ENCODE measurements at regions not wholly inside any gene's neighbourhood (a gene's known extent, or its start where the extent isn't known, plus 50 kb on each side); places are given as distances from the start of the nearest gene placed in this dataset.

- ATAC-seq (no peak), DNase-seq (ENCODE audit: low read depth, low spot score) (no peak)
- Histone ChIP-seq H4K20me1 (ENCODE audit: insufficient read depth) (no peaks in the 10 kb centered on the region), H2AFZ (ENCODE audit: low read depth, low read length, poor library complexity, severe bottlenecking) (no peak overlapping the region), H3K27me3 (ENCODE audit: insufficient read depth, low read length) (no peaks in the 10 kb centered on the region), H3K4me1 (ENCODE audit: control insufficient read depth in 1 of 2, insufficient read depth in 2 of 2, low read length in 2 of 2) (no peaks in the 10 kb centered on the region; a peak in 1 of 4 replicates), H3K79me2 (ENCODE audit: insufficient read depth, low read length) (no peaks in the 10 kb centered on the region), H3K4me2 (ENCODE audit: low read length) (no peak overlapping the region), H3K9ac (ENCODE audit: low read length) (no peak overlapping the region), H3K9me3 (ENCODE audit: control insufficient read depth in 1 of 2, insufficient read depth in 1 of 2, low read depth in 1 of 2, low read length in 2 of 2) (no peaks in the 10 kb centered on the region), H3K4me3 (replicated peaks in 1 of 2; ENCODE audit: low read depth in 1 of 2, low read length in 2 of 2) (no peak overlapping the region), H3K9me2 (ENCODE audit: insufficient read depth) (no peaks in the 10 kb centered on the region), H3K27ac (ENCODE audit: low read depth, low read length) (no peak overlapping the region), H3K36me3 (ENCODE audit: control insufficient read depth in 1 of 2, insufficient read depth in 2 of 2, low read length in 2 of 2) (no peaks in the 10 kb centered on the region)
- BruUV-seq (replicated peaks): no TSS peak
- intact Hi-C loops (cut with micrococcal nuclease): no loop called here
- POLR2A ChIA-PET: no interaction called here
- RAD21 ChIA-PET (ENCODE audit: low non-redundant PET in 1 of 2, low total read pairs in 2 of 2, uncharacterized antibody in 2 of 2, unreplicated experiment in 2 of 2): no interaction called here
- CTCF ChIA-PET: no interaction called here
- TF ChIP-seq ZFX (IDR thresholded peaks at IDR 0.05): no peak
- TF ChIP-seq REST (IDR thresholded peaks at IDR 0.05; ENCODE audit: low read depth): no peak
- TF ChIP-seq RAD21 (IDR thresholded peaks at IDR 0.05; ENCODE audit: low read depth): no peak
- TF ChIP-seq CEBPB (IDR thresholded peaks at IDR 0.05; ENCODE audit: low read depth): no peak
- TF ChIP-seq CBX3 (IDR thresholded peaks at IDR 0.05; ENCODE audit: low read depth): no peak
- no peak for TF ChIP-seq EZH2 (IDR thresholded peaks at IDR 0.05)
- no peak for TF ChIP-seq ATF3 (IDR thresholded peaks at IDR 0.05)
- TF ChIP-seq EZH2phosphoT487 (IDR thresholded peaks at IDR 0.05; ENCODE audit: borderline replicate concordance): no peak
- TF ChIP-seq ZBTB33 (IDR thresholded peaks at IDR 0.05; ENCODE audit: extremely low read depth, insufficient replicate concordance, low read length): no peak
Measured at GRCh38 chr9:129451089-129451656, 169.7 kb downstream of the C9orf50 start.
